GM12874 (cell line): ENCODE measurements at regions not wholly inside any gene's neighbourhood (a gene's known extent, or its start where the extent isn't known, plus 50 kb on each side); places are given as distances from the start of the nearest gene placed in this dataset.

Experiments used
- CTCF ChIP-seq: IDR thresholded peaks from 2 replicates; pipeline ENCODE4 v1.5.1; 2011; ENCODE audit warnings: low read depth, mild to moderate bottlenecking, control low read depth, low read length, moderate library complexity; ENCODE audit not compliant: insufficient read depth

DNA sequence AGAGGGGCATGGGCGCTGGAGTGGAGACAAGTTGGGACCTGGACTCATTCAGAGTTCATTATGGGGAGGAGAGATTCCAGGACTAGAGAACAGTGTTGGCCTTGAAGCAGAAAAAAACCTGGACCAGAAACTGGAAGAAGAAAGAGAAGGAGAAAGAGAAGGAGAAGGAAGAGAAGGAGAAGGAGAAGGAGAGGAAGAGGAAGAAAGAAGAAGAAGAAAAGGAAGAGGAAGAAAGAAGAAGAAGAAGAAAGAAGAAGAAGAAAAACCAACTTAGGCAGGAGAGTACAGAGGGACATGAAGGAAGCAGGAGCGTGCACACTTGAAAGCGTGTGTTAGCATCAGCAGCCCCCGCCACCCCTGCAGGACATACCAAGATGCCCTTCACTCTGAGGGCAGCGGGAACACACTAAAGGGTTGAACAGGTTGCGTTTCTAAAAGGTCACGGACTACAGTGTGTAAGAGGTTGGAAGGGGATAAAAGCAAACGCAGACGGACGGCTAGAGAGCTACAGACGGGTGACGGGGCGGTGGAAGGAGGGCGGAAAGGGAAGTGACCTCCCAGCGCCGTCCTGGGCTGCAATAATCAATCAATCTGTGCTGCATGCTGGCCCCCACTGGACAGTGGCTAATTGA is 95.3 kb downstream of the SEC61G start:
- no peak for TF ChIP-seq CTCF

DNA sequence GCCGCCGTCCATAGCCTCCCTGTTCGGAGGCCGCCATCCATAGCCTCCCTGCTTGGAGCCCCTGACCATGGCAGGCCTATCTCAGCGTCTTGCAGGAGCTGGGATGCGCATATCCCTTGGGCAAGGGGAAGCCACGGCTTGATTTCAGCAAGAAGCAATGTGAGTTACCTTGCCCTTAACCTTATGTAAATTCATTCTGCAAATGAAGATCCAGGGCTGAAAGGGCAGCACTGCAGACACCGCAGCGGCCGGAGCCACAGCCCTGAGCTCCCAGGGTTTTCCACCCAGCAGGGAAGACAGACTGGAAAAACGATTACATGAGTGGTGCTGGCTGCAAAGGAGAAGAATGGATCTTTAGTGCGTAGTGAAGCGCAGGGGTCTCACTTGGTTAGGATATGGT is 95.8 kb downstream of the SEC61G start:
- no peak for TF ChIP-seq CTCF

DNA sequence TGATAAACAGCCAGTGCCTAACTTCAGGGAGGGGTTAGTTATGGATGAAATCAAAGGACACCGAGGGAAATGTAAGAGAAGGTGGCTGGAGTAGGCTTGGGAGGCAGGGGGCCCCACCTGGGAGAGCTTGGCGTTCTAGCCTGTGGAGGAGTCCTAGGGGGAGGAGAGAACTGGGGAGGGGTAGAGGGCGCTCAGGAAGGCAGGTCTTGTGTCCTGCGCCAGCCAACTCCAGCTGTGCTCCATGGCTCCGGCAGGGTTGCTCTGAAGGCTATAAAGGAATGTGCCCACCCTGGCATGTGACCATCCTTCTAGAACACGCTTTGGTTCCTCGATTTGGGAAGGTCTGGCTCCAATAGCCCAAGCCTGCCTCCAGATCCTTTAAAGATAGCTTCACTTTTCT is 96.3 kb downstream of the SEC61G start:
- TF ChIP-seq CTCF: no peak

GRCh38 chr7:54653905-54654304 is 105.1 kb downstream of the SEC61G start:
- TF ChIP-seq CTCF: no peak

- TF ChIP-seq CTCF: no peak
Observed at GRCh38 chr7:54643064-54643463, 100.9 kb downstream of the VSTM2A start.

DNA sequence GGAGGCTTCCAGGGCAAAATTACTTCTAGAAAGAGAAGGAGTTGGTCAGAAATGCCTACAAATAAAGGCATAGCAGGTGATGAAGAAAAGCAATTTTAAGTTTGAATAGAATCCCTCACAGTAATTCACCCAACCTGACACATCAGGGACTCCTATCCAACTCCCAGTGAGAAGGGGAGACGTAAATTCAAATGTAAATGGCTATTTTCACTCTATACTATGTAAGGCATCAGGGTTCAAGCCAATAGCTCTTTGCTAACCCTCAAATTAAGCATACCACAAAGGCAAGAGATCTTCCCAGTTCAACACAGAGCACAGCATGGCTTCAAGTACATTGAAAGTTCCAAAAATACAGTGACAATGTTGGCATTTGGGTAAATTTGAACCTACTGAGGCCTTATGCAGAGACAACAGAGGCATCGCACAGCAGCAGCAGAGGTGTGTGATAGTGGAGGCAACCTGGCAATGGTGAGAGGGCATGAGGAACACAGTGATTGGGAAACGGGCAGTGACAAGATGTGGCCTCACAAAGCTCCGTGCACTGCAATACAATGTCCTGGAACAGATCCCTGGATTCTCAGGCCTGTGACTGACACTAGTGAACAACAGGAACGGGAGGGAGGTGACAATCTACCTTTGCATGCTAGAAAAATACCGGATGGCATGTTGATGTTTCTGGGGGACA is 95.7 kb downstream of the VSTM2A start:
- no peak for TF ChIP-seq CTCF

GRCh38 chr7:54632696-54633095 is 90.5 kb downstream of the VSTM2A start:
- no peak for TF ChIP-seq CTCF
